NCI-H2081 treated with DMSO at 0.1 percent for 48 hours (cell line): ENCODE measurements at regions not wholly inside any gene's neighbourhood (a gene's known extent, or its start where the extent isn't known, plus 50 kb on each side); places are given as distances from the start of the nearest gene placed in this dataset.

Experiments
- DNase-seq: peaks from one replicate; lab custom pipeline; 2025; lab: John Stamatoyannopoulos, UW

DNA sequence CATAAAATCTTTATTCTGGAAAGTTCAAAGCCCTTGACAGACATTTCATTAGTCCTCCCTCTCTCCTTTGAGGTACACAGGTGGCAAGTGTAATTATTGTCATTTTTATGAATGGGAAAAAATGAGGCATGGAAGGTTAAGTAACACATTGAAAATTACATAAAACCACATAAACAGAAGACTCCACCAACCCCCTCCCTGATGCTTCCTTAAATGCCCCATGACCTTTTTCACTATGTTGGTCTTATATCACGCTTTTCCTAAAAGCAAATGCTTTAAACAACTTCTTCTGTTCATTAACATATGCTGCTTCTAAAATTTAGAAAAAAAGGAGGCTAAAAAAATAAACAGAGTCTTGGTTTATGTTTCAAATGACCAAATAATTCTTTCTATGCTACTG, 648.4 kb downstream of the PTPRC start:
- DNase-seq: no peak

DNA sequence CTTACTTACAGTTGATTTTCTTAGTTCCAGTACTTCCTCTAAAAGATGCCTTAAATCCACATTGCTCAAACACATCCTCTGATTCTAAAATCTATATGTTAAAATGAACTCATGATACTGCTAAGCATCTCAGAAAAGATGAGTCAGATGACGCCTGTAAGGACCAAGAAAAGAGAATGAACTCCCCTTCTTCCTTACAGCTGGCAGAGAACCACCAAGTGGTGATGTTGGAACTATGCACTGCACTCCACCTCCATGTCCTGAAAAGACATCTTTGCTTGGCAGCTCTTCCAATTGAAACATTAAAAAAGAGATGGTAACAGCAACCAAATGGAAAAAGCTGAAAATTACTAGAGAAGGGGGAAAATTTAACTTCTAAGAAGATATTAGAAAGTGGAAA, 648.8 kb downstream of the PTPRC start:
- no peak for DNase-seq

DNA sequence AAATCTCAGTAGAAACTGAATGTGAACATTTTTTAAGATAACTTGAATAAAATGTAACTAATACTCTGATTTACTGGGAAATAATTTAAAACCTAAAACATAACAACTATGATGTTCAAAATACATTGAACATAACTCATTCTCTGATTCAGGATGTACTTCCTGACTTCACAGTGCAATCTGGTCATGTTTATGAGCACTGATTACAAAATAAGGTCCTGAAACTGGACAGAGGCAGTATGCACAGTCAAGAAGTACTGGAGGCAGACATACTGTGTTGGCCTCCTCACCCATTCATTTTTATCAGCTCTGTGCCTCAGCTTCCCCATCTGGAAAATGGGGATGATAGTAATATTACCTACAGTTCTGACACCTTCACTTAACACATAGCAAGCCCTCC, 651.3 kb downstream of the PTPRC start:
- no peak for DNase-seq

- no peak for DNase-seq
These were observed 652.3 kb downstream of the PTPRC start for GRCh38 chr1:199291022-199291740.

DNA sequence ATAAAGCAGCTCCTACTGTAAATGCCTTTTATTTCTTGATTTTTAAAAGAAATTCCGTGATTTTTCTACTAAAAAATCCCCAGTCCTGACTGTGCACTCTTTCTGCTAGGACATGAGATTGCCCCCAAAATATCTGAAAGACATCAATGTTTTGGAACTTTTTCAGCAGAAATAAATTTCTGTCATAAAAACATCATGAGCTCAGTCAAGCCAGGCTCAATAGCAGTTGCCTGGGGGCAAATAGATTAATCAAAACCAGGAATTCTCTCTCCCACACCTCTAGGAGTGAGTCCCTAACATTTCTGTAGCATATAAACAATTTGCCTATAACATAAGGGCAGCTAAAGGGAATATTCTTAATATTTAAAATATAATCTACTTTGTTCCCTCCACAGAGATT, 654.1 kb downstream of the PTPRC start:
- no peak for DNase-seq

- no peak for DNase-seq
These were observed 656.3 kb downstream of the PTPRC start for GRCh38 chr1:199295107-199295506.

- DNase-seq: no peak
These were observed 658.3 kb downstream of the PTPRC start for GRCh38 chr1:199297174-199297573.

GRCh38 chr1:199297887-199298286, 659.0 kb downstream of the PTPRC start:
- DNase-seq: no peak

DNA sequence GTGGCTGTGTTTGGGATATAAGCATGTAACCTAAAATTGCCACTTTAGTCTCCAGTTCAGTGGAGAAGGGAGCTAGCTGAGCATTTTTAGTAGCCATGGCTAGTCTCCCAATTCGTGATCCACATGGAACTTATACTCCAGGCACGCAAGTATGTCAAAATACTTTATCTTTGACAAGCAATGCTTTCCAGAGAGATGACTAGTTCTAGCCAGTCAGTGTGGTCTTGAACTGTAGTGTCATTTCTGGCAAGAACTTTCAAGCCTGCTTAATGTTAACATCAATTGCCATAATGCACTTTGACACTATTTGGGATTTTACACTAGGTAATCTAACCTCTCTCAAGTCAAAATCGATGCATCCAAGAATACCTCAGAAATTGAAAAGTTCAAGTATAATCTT, 660.0 kb downstream of the PTPRC start:
- no peak for DNase-seq

DNA sequence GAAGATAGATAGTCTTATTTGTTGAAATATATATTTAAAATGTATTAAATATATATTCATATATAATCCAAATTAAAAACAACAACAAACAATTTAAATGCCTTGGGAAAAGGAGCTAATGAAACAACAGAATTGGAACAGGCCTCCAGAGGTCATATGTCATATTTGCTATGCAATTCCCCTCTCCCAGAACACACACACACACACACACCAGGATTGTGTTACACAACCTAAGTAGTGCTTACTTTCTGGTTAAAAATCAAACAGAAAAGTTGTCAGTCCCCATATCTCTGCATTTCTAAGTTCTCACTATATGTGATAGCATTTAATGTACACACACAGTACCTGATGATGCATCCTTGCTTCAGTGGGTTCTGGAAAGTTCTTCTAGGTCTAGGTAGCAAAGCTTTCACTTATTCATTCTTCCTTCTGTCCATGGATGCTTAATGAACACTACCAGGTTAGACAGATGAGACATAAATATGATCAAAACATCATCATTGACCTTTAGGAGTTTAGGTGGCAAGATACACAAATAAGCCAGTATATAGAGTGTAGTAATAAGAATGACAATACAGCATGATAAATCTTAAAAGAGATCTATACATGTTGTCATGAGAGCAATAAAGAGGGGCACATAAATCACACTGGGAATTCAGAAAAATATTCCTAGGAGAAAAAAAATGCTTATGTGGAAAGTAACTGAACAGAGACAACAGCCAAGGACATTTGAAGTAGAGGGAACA, 662.8 kb downstream of the PTPRC start:
- DNase-seq: no peak

DNA sequence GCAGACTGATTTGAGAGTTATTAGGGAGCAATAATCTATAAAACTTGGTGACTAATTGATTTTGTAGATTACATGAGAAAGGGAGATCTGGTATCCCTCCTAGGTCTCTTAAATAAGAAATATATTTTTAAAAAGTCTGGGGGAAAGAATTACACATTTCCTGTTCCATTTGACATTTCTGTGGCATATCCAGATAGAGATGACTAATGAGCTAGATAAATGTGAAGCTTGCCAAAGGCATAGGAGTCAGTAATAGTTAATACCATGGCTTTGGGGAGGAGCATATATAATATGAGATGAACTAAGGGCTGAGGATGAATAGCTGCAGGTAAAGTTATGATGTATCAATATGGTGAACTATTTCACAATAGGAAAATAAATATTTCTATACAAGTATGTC, 663.7 kb downstream of the PTPRC start:
- DNase-seq: no peak

DNA sequence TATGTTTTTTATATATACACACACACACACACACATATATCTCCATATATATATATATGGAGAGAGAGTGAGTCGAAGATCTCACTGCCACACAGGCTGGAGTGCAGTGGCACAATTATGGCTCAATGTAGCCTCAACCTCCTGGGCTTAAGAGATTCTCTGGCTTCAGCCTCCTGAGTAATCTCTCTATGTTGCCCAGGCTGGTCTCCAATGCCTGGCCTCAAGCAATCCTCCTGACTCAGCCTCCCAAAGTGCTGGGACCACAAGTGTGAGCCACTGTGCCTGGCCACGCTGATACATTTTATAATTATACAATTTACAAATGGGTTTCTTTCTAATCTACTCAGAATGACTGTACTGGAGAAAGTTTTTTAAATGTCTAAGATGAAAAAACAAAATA, 664.2 kb downstream of the PTPRC start:
- no peak for DNase-seq

DNA sequence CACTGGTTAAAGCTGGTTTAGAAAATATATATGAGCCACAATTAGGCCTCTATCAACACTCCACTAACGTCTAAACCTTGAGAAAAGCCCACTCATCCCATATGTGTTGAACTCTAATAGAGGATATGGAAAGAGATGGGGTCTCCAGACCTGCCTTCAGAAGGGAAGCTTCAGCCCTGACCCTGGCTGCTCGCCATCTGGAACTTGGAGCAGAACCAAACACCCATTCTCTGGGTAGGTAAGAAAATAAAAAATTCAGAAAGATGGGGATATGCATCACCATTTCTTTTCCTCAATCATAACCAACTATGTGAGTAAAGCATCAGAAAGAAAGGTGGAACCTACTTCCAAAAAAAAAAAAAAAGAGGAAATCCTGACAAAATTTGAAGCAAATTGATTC, 666.2 kb downstream of the PTPRC start:
- no peak for DNase-seq

DNA sequence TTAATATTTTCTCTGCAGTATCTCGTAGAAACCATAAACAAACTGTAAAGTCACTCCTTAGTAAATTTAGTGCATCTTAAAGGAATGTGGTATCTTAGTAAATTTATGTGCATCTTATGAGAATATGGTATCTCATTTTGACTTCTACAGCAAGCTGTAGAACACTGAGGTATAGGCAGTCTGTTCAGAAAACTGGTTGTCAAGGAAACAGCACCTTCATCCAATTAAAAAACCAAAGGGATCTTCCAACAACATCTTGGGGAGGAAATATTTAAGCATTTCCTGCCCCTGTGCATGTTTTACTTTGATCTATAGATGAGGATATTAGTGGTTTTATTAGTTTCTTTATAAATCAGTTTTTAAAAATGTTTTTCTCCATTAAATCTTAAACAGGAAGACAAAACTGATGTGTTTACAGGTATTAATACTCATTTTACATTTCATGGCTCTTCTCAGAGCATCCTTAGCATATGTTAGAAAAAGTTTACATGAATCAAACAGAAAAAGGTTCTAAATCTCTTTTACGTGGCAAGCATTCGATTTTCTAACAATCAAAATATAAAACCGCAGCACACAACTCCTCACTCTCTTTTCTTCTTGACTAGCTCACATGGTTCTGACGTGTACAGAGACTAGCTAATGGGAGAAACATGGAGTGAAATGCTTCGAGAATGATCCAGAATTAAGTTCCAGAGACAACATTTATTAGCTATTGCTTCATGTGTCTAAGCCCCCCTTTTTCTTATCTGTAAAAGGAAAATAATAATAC, 668.8 kb downstream of the PTPRC start:
- no peak for DNase-seq

- no peak for DNase-seq
These were observed 669.6 kb downstream of the PTPRC start for GRCh38 chr1:199308349-199308846.

GRCh38 chr1:199310708-199311107, 671.9 kb downstream of the PTPRC start:
- no peak for DNase-seq

DNA sequence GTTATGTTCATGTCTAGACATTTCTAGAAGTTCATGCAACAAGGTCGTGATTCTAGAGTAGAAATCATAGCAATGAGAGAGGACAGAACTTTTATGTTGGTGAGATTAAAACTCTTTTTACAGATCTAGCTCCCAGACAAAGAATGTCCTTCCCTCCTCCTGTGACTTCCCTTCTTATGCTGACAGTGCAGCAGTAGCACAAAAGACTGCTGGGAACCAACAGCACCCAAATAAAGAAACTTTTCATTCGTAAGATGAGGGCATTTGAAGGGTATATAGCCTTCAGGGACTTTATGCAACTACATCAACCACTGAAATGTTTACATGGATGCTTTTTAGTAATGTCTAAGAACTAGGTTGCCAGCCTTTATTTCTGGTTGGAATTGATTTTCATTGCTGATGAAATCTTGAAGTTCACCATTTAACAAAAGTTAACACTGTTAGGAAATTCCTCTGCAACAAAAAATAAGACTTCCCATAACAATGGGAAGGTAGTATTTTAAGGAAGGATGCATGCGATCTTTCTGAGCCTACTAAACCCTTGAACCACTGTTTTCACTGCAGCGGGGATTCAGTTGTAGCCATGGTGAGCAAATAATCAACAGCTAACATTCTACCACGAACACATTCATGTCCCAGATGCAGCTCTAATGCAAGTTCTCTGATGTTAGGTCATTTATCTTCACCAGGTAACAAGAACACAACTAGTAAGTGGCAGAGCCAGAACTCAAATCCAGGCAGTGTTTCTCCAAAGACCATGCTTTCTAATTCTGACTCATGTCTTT, 672.8 kb downstream of the PTPRC start:
- no peak for DNase-seq

- DNase-seq: no peak
These were observed 673.8 kb downstream of the PTPRC start for GRCh38 chr1:199312626-199313025.

GRCh38 chr1:199313444-199313843, 674.6 kb downstream of the PTPRC start:
- no peak for DNase-seq

- DNase-seq: no peak
These were observed 680.5 kb downstream of the PTPRC start for GRCh38 chr1:199319341-199319740.

- no peak for DNase-seq
These were observed 683.4 kb downstream of the PTPRC start for GRCh38 chr1:199322278-199322677.

DNA sequence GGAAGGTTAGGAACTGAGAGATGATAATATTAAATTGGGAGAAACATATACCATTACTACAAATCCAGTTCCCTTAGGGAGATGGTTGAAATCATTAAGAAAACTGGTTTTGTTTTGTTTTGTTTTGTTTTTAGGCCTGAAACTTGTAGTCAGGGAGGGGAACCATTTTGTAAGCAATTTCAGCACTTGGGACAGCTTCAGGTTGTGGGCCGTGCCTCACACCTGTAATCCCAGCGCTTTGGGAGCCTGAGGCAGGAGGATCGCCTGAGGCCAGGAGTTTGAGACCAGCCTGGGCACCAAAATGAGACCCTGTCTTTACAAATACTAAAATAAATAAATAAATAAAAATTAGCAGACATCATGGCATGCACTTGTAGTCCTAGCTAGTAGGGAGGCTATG, 694.3 kb upstream of the NR5A2 start:
- DNase-seq: no peak
